Body of pancreas (tissue), 4 donors: ENCODE measurements at regions not wholly inside any gene's neighbourhood (a gene's known extent, or its start where the extent isn't known, plus 50 kb on each side); places are given as distances from the start of the nearest gene placed in this dataset.

Experiments used
- ATAC-seq: fragments of 150-250 bp; one replicate; pipeline ENCODE4 v1.9.1; 2016
- DNase-seq, 4 donors: peaks; one replicate each; pipeline ENCODE4 v3.0.0-alpha.2; 2019
- H3K27ac ChIP-seq, 4 donors: fragments of 200-600 bp; sonication (generic); 1 replicate in 3 of 4; 2 replicates in 1 of 4; pipeline versions ENCODE4 v1.5.1 to v1.6.1; 2016 to 2019; ENCODE audit warnings: mild to moderate bottlenecking in 1 of 4, mixed read lengths in 1 of 4, moderate library complexity in 1 of 4
- H3K27me3 ChIP-seq, 2 donors: fragments of 200-600 bp; sonication (generic); one replicate each; pipeline ENCODE4 v1.6.0; 2016; ENCODE audit warnings: mild to moderate bottlenecking in 1 of 2
- H3K36me3 ChIP-seq, 2 donors: fragments of 200-600 bp; sonication (generic); replicated peaks in 1 of 2; 2 replicates each; pipeline ENCODE4 v1.5.1; 2016; ENCODE audit warnings: low read depth in 2 of 2; ENCODE audit not compliant: insufficient read depth in 1 of 2
- H3K4me1 ChIP-seq: fragments of 200-600 bp; sonication (generic); one replicate; pipeline ENCODE4 v1.6.0; 2016
- H3K4me3 ChIP-seq, 2 donors: fragments of 200-600 bp; sonication (generic); 1 replicate in 1 of 2; 2 replicates in 1 of 2; pipeline ENCODE4 v1.5.1; 2016 to 2019
- H3K9me3 ChIP-seq, 3 donors: fragments of 200-600 bp; sonication (generic); 1 replicate in 2 of 3; 2 replicates in 1 of 3; pipeline ENCODE4 v1.5.1; 2016
- POLR2A ChIP-seq, 3 donors: fragments of 450-650 bp; IDR thresholded peaks; one replicate each; pipeline ENCODE4 v1.6.1; 2016; ENCODE audit warnings: antibody characterized with exemption in 3 of 3, mild to moderate bottlenecking in 2 of 3
- WGBS, 2 donors: methylation state at CpG; one replicate each; pipeline ENCODE4 v1.1.5; 2017; 5-methylcytosine and 5-hydroxymethylcytosine counted together
- intact Hi-C: fragments of 100-400 bp; cut with DNase I; formaldehyde crosslinking; loops from one replicate; pipeline ENCODE4 v1.15.1; 2023
- TF ChIP-seq, protein P1 (sequence below), 7 experiments: fragments of 450-650 bp in 4 of 7; fragments of 200-600 bp in 3 of 7; sonication (generic) in 3 of 7; IDR thresholded peaks; one replicate each; pipeline ENCODE4 v1.5.1; 2016 to 2019; ENCODE audit warnings: antibody characterized with exemption in 7 of 7

DNA sequence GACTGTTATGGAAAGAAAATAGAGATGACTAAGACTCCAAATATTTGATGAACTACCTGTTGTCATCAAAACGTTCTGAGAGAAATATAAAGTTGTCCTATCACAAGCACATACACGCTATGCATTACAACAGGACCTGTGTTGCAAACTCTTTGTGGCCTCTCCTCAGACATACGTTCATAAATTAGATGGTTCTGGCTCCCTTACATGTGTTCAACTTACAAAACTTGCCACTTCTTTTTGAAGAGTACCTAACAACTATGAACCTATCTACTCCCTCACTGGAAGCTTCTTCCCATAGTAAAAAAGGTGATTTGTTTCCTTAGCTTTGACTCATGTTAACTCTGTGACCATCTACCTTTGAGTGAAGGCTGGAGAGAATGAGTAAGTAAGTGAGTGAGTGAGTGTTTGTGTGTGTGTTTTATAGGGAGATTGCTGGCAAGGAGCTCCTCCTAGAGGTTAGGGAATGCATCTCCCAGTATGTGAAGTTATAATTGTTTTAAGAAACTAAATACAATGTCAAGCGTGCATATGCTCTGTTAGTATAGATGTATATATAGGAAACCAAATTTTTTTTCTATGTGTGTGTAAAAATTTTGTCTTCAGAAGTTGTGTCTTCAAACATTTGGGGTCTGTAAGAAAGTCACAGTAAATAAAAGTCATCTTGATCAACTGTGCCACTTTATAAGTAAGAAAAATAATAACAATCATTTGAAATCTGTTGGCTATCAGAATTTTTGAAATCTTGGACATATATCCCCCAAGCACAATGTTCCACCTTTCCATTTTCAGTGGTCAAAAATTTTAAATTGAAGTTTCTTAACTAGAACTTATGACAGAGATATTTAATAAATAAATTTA lies 1211.1 kb upstream of the GJE1 start:
- no peak overlapping the region for H3K27ac ChIP-seq
- intact Hi-C loops = no loop called here
- WGBS, 2 donors = 28 to 32% methylated on average over 4 of the region's 4 CpGs

DNA sequence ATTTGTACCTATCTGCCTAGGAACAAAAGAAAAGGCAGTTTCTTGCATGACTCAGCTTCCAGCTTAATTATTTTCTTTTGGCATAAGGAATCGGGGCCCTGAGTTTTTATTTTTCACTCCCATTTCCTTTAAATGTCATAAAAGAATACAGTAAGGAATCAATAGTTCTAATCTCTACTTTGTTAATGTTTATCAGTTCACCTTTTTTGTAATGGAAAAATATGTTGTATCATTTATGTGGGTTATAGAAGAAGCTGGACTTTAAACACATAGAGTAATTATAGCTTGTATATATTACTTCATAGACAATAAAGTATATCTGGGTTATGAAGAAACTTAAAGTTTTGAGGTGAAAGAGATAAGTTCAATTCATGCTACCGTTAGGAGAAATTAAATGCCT lies 1214.8 kb upstream of the GJE1 start:
- intact Hi-C loops = no loop called here
- Histone ChIP-seq H3K36me3 (no peaks in the 10 kb centered on the region), H3K27me3 (no peaks in the 10 kb centered on the region), H3K4me3 (no peak overlapping the region), H3K27ac (no peak overlapping the region), H3K4me1 (no peaks in the 10 kb centered on the region), H3K9me3 (no peaks in the 10 kb centered on the region)
- no peak for DNase-seq
- 19 to 22% methylated on average over 2 of the region's 2 CpGs for WGBS, 2 donors
- no peak for TF ChIP-seq POLR2A (IDR thresholded peaks at IDR 0.05)
- TF ChIP-seq, protein P1, sequence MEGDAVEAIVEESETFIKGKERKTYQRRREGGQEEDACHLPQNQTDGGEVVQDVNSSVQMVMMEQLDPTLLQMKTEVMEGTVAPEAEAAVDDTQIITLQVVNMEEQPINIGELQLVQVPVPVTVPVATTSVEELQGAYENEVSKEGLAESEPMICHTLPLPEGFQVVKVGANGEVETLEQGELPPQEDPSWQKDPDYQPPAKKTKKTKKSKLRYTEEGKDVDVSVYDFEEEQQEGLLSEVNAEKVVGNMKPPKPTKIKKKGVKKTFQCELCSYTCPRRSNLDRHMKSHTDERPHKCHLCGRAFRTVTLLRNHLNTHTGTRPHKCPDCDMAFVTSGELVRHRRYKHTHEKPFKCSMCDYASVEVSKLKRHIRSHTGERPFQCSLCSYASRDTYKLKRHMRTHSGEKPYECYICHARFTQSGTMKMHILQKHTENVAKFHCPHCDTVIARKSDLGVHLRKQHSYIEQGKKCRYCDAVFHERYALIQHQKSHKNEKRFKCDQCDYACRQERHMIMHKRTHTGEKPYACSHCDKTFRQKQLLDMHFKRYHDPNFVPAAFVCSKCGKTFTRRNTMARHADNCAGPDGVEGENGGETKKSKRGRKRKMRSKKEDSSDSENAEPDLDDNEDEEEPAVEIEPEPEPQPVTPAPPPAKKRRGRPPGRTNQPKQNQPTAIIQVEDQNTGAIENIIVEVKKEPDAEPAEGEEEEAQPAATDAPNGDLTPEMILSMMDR (IDR thresholded peaks at IDR 0.05) = no peak
- ATAC-seq = no peak

More for the DNA sequence above, 1211.1 kb upstream of the GJE1 start:
- ATAC-seq (peak; percentile 69), DNase-seq (peak in 2 of 4 donors; percentile 21 to 34)
- no peaks in the 10 kb centered on the region for H3K27me3 ChIP-seq
- no peaks in the 10 kb centered on the region for H3K9me3 ChIP-seq
- no peaks in the 10 kb centered on the region for H3K4me1 ChIP-seq
- no peak overlapping the region for H3K4me3 ChIP-seq
- TF ChIP-seq POLR2A (IDR thresholded peaks at IDR 0.05) = no peak
- TF ChIP-seq, protein P1 (IDR thresholded peaks at IDR 0.05) = peak in 6 of 7 experiments; percentile 19 to 72 (median 57)
- no peaks in the 10 kb centered on the region for H3K36me3 ChIP-seq

DNA sequence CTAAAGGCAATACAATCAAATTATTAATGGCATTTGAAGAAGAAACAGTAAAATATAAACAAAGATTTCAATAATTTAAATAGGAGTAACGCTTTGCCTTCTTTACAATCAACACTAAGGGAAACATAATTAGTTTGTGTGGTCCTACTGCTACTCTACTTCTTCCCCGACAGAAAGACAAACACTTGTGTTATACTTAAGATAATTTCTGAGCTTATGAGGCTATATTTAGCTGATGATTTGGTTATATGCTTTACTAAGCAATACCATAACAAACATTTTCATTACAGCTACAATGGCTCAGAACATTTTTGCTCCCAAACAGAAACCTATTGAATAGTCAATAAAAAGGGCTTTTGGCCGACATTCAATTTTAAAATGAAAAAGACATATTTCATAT lies 1217.2 kb upstream of the GJE1 start:
- no peaks in the 10 kb centered on the region for H3K9me3 ChIP-seq
- intact Hi-C loops = no loop called here
- DNase-seq (no peak), ATAC-seq (no peak)
- no peak overlapping the region for H3K4me3 ChIP-seq
- no peaks in the 10 kb centered on the region for H3K4me1 ChIP-seq
- WGBS, 2 donors = 49 to 55% methylated on average over 3 of the region's 3 CpGs
- TF ChIP-seq, protein P1 (IDR thresholded peaks at IDR 0.05) = no peak
- TF ChIP-seq POLR2A (IDR thresholded peaks at IDR 0.05) = no peak
- H3K27me3 ChIP-seq = no peaks in the 10 kb centered on the region
- no peaks in the 10 kb centered on the region for H3K36me3 ChIP-seq
- H3K27ac ChIP-seq = no peak overlapping the region

DNA sequence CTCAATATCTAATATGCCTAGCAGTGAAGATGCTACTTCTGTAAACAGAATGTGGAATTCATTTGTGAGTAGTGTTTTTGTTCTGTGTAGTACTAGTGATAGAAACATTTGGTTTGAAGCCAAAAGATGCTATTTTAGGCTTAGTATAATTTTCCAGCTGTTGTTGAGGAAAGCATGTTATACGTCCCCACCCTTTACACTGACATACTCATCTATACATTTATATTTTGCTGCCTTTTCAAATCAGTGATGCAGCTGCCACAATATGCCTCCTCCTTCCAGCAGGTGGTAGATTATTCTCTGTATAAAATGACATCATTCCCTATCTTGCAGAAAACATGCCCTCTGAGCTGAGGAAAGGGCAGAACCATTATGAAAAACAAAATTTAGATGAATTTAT lies 1217.6 kb upstream of the GJE1 start:
- H3K9me3 ChIP-seq = no peaks in the 10 kb centered on the region
- intact Hi-C loops = no loop called here
- no peak overlapping the region for H3K4me3 ChIP-seq
- no peak for TF ChIP-seq POLR2A (IDR thresholded peaks at IDR 0.05)
- TF ChIP-seq, protein P1 (IDR thresholded peaks at IDR 0.05) = no peak
- no peaks in the 10 kb centered on the region for H3K36me3 ChIP-seq
- H3K27ac ChIP-seq = no peak overlapping the region
- no peaks in the 10 kb centered on the region for H3K4me1 ChIP-seq
- DNase-seq (no peak), ATAC-seq (no peak)
- WGBS, 2 donors = 47 to 63% methylated on average over 1 of the region's 1 CpG
- H3K27me3 ChIP-seq = no peaks in the 10 kb centered on the region

DNA sequence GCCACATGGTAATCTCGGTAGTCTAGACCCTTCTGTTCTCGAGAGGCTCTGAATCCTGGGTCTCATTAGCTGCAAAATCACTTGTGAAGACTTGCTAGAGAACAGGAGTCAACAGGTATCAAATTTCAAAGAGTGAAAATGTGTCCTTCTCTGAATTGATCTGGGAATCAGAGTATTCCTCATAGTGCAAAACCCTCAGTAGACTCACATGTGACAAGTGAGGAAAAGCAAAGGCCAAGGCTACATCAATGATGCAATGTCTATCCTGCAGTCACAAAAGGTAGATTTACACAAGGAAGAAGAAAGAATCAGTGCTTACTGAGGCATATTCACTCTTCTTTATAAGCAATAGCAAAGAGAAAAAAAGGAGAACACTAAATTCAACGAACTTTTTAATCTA lies 1220.0 kb upstream of the GJE1 start:
- H3K27me3 ChIP-seq = no peaks in the 10 kb centered on the region
- H3K4me3 ChIP-seq = no peak overlapping the region
- TF ChIP-seq, protein P1 (IDR thresholded peaks at IDR 0.05) = no peak
- no peak for TF ChIP-seq POLR2A (IDR thresholded peaks at IDR 0.05)
- intact Hi-C loops = no loop called here
- no peaks in the 10 kb centered on the region for H3K4me1 ChIP-seq
- H3K27ac ChIP-seq = no peak overlapping the region
- no peaks in the 10 kb centered on the region for H3K9me3 ChIP-seq
- H3K36me3 ChIP-seq = no peaks in the 10 kb centered on the region
- 48 to 72% methylated on average over 3 of the region's 3 CpGs for WGBS, 2 donors
- DNase-seq = no peak
- ATAC-seq = no peak
